CD4-positive, alpha-beta T cell treated with Interferon gamma for 1 hour (primary cell): ENCODE measurements at regions not wholly inside any gene's neighbourhood (a gene's known extent, or its start where the extent isn't known, plus 50 kb on each side); places are given as distances from the start of the nearest gene placed in this dataset.

Source experiments
- DNase-seq: peaks from one replicate; pipeline ENCODE4 v3.0.0-alpha.2; 2020

- no peak for DNase-seq
These were observed 51.0 kb upstream of the CTDP1 start for GRCh38 chr18:79628416-79629248.

- no peak for DNase-seq
These were observed 50.4 kb upstream of the CTDP1 start for GRCh38 chr18:79629249-79629558.

- DNase-seq: no peak
These were observed 50.0 kb upstream of the CTDP1 start for GRCh38 chr18:79629606-79630005.
